ENCODE measurements at regions not wholly inside any gene's neighbourhood (a gene's known extent, or its start where the extent isn't known, plus 50 kb on each side); places are given as distances from the start of the nearest gene placed in this dataset.
"Not testable (repeated sequence)": the region's sequence is repeated elsewhere in the genome, so short reads cannot be mapped to it uniquely, and the experiment has no call there.

- no peaks in the 10 kb centered on the region for H3K9me3 ChIP-seq (ENCODE audit: control insufficient read depth, low read length)
- H3K9ac ChIP-seq (ENCODE audit: low read length): no peak overlapping the region
- no peak overlapping the region for H3K4me3 ChIP-seq (ENCODE audit: low read length)
- H3K36me3 ChIP-seq (ENCODE audit: control insufficient read depth, insufficient read depth, low read length): no peaks in the 10 kb centered on the region
- no peaks in the 10 kb centered on the region for H3K27me3 ChIP-seq (ENCODE audit: control insufficient read depth, insufficient read depth, low read length)
- no peaks in the 10 kb centered on the region for H3K4me1 ChIP-seq (ENCODE audit: control insufficient read depth, insufficient read depth, low read length)
Measured at GRCh38 chr5:163869581-163869980, 364.2 kb downstream of the MAT2B start.

DNA sequence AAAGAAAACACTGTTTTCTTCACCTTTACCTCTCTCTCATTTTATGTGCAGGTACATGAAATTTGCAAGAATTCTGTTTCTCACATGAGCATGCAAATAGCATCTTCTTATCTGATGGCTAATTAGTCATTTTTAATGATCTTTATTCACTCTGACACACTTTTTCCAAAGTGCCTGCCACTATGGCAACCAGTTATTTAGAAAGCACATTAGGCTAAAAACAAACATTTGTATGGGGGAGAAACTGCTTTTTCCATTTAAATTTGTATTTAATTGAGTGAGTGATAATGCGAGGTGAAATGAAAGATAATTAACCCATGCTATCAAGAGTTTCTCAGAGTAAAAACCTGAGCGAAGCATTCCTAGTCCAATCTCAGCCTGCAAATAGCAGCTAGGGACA, 365.0 kb downstream of the MAT2B start:
- H3K4me1 ChIP-seq (ENCODE audit: control insufficient read depth, insufficient read depth, low read length): no peaks in the 10 kb centered on the region
- H3K4me3 ChIP-seq (ENCODE audit: low read length): no peak overlapping the region
- no peaks in the 10 kb centered on the region for H3K36me3 ChIP-seq (ENCODE audit: control insufficient read depth, insufficient read depth, low read length)
- H3K9me3 ChIP-seq (ENCODE audit: control insufficient read depth, low read length): no peaks in the 10 kb centered on the region
- H3K9ac ChIP-seq (ENCODE audit: low read length): no peak overlapping the region
- no peaks in the 10 kb centered on the region for H3K27me3 ChIP-seq (ENCODE audit: control insufficient read depth, insufficient read depth, low read length)

GRCh38 chr5:163874431-163874830, 369.0 kb downstream of the MAT2B start:
- no peaks in the 10 kb centered on the region for H3K27me3 ChIP-seq (ENCODE audit: control insufficient read depth, insufficient read depth, low read length)
- no peaks in the 10 kb centered on the region for H3K36me3 ChIP-seq (ENCODE audit: control insufficient read depth, insufficient read depth, low read length)
- H3K4me1 ChIP-seq (ENCODE audit: control insufficient read depth, insufficient read depth, low read length): no peaks in the 10 kb centered on the region
- no peaks in the 10 kb centered on the region for H3K9me3 ChIP-seq (ENCODE audit: control insufficient read depth, low read length)
- H3K9ac ChIP-seq (ENCODE audit: low read length): no peak overlapping the region
- no peak overlapping the region for H3K4me3 ChIP-seq (ENCODE audit: low read length)

DNA sequence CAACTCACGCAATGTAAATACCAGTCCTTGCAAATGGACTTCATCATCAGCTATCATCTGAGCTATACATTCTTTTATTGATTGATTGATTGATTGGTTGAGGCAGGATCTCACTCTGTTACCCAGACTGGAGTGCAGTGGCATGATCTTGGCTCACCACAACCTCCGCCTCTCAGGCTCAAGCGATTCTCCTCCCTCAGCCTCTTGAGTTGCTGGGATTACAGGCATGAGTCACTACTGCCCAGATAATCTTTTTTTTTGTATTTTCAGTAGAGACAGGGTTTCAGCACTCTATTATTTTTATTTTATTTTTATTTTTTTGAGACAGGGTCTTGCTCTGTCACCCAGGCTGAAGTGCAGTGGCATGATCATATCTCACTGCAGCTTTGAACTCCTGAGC, 369.5 kb downstream of the MAT2B start:
- H3K4me3 ChIP-seq (ENCODE audit: low read length); H3K9me3 ChIP-seq (ENCODE audit: control insufficient read depth, low read length); H3K36me3 ChIP-seq (ENCODE audit: control insufficient read depth, insufficient read depth, low read length); H3K4me1 ChIP-seq (ENCODE audit: control insufficient read depth, insufficient read depth, low read length); H3K9ac ChIP-seq (ENCODE audit: low read length); H3K27me3 ChIP-seq (ENCODE audit: control insufficient read depth, insufficient read depth, low read length): not testable (repeated sequence)

DNA sequence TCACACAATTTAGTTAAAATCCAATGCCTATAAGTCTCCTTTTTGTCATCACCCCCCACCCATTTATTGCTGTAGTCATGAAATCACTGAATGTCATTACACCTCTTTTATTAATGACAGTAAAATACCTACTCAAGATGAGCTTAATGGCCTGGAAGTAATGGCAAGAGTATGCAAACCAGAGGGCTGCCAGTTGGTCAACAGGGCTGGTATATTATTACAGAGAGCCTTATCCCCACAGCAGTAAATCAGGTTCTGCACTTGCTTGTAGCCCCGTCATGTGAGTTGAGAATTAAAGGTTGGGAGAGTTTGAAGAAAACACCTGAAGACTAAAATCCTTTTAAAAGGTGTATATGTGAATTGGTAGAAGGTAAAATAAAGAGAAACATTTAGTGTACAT, 372.4 kb downstream of the MAT2B start:
- H3K9me3 ChIP-seq (ENCODE audit: control insufficient read depth, low read length): no peaks in the 10 kb centered on the region
- no peaks in the 10 kb centered on the region for H3K36me3 ChIP-seq (ENCODE audit: control insufficient read depth, insufficient read depth, low read length)
- H3K4me3 ChIP-seq (ENCODE audit: low read length): no peak overlapping the region
- H3K4me1 ChIP-seq (ENCODE audit: control insufficient read depth, insufficient read depth, low read length): no peaks in the 10 kb centered on the region
- no peak overlapping the region for H3K9ac ChIP-seq (ENCODE audit: low read length)
- H3K27me3 ChIP-seq (ENCODE audit: control insufficient read depth, insufficient read depth, low read length): no peaks in the 10 kb centered on the region

DNA sequence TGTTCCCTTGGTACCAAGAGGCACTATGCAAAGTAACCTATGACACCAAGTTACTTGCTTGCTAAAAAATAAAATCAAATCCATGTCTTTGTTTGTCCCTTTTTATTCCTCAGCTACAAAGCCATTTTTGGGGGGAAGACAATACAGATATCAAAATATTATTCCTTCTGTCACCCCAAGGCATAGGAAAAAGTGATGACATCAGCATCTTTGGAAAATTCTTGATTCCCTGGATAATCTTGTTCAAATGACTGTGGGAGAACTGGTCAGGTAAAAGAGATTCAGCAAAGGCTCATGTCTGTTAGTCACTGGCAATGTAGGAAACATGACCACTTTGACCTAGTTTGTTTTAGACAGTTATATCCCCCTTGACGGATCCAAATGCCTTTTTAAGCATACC, 373.1 kb downstream of the MAT2B start:
- Histone ChIP-seq H3K4me3 (ENCODE audit: low read length) (no peak overlapping the region), H3K9ac (ENCODE audit: low read length) (no peak overlapping the region), H3K4me1 (ENCODE audit: control insufficient read depth, insufficient read depth, low read length) (no peaks in the 10 kb centered on the region), H3K36me3 (ENCODE audit: control insufficient read depth, insufficient read depth, low read length) (no peaks in the 10 kb centered on the region), H3K27me3 (ENCODE audit: control insufficient read depth, insufficient read depth, low read length) (no peaks in the 10 kb centered on the region), H3K9me3 (ENCODE audit: control insufficient read depth, low read length) (no peaks in the 10 kb centered on the region)

- Histone ChIP-seq H3K4me1 (ENCODE audit: control insufficient read depth, insufficient read depth, low read length) (no peaks in the 10 kb centered on the region), H3K9me3 (ENCODE audit: control insufficient read depth, low read length) (no peaks in the 10 kb centered on the region), H3K9ac (ENCODE audit: low read length) (no peak overlapping the region), H3K27me3 (ENCODE audit: control insufficient read depth, insufficient read depth, low read length) (no peaks in the 10 kb centered on the region), H3K4me3 (ENCODE audit: low read length) (no peak overlapping the region), H3K36me3 (ENCODE audit: control insufficient read depth, insufficient read depth, low read length) (no peaks in the 10 kb centered on the region)
Measured at GRCh38 chr5:163880302-163880701, 374.9 kb downstream of the MAT2B start.

DNA sequence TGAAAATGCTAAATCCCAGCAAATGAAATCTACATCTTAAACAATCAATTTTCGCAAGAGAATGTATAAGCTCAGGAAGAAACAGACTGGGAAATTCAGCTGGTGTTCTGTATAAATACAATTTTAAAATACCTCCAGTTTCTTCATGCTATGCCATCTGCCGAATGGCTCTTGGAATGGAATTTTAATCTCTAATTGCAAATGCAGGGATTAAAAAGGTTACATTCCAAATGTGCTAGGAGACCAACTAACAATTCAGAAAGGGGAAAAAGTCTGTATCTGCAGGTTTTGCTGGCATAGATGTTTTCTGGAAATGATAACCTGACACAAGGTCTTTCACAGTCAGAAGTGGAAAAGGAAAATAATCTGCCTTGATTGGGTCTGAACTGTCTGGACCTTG, 379.7 kb downstream of the MAT2B start:
- H3K4me3 ChIP-seq (ENCODE audit: low read length): no peak overlapping the region
- no peaks in the 10 kb centered on the region for H3K36me3 ChIP-seq (ENCODE audit: control insufficient read depth, insufficient read depth, low read length)
- H3K9ac ChIP-seq (ENCODE audit: low read length): no peak overlapping the region
- H3K4me1 ChIP-seq (ENCODE audit: control insufficient read depth, insufficient read depth, low read length): no peaks in the 10 kb centered on the region
- no peaks in the 10 kb centered on the region for H3K9me3 ChIP-seq (ENCODE audit: control insufficient read depth, low read length)
- no peaks in the 10 kb centered on the region for H3K27me3 ChIP-seq (ENCODE audit: control insufficient read depth, insufficient read depth, low read length)

DNA sequence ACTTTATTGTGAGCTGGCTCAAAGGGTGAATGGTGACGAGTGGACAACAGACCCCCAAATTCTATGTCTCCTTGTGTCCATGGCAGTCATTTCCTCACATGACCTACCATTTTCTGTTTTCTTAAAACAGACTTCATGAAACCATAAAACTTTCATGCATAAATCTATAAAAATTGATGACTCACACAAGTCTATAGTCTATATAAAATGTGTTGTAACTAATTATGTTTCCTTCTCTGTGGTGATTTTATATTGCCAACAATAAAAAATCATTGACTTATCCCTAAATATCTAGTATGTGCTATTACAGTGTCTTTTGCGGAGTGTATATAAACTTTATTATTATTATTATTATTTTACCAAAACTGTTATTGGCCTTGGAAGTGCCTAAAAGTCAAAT, 382.4 kb downstream of the MAT2B start:
- Histone ChIP-seq H3K4me1 (ENCODE audit: control insufficient read depth, insufficient read depth, low read length) (no peaks in the 10 kb centered on the region), H3K9me3 (ENCODE audit: control insufficient read depth, low read length) (no peaks in the 10 kb centered on the region), H3K9ac (ENCODE audit: low read length) (no peak overlapping the region), H3K27me3 (ENCODE audit: control insufficient read depth, insufficient read depth, low read length) (no peaks in the 10 kb centered on the region), H3K36me3 (ENCODE audit: control insufficient read depth, insufficient read depth, low read length) (no peaks in the 10 kb centered on the region), H3K4me3 (ENCODE audit: low read length) (no peak overlapping the region)

GRCh38 chr5:163888366-163888765, 382.9 kb downstream of the MAT2B start:
- no peaks in the 10 kb centered on the region for H3K27me3 ChIP-seq (ENCODE audit: control insufficient read depth, insufficient read depth, low read length)
- H3K9me3 ChIP-seq (ENCODE audit: control insufficient read depth, low read length): no peaks in the 10 kb centered on the region
- no peak overlapping the region for H3K9ac ChIP-seq (ENCODE audit: low read length)
- no peak overlapping the region for H3K4me3 ChIP-seq (ENCODE audit: low read length)
- H3K4me1 ChIP-seq (ENCODE audit: control insufficient read depth, insufficient read depth, low read length): no peaks in the 10 kb centered on the region
- no peaks in the 10 kb centered on the region for H3K36me3 ChIP-seq (ENCODE audit: control insufficient read depth, insufficient read depth, low read length)

GRCh38 chr5:163889369-163889768, 383.9 kb downstream of the MAT2B start:
- H3K9me3 ChIP-seq (ENCODE audit: control insufficient read depth, low read length): no peaks in the 10 kb centered on the region
- no peak overlapping the region for H3K4me3 ChIP-seq (ENCODE audit: low read length)
- H3K36me3 ChIP-seq (ENCODE audit: control insufficient read depth, insufficient read depth, low read length): no peaks in the 10 kb centered on the region

DNA sequence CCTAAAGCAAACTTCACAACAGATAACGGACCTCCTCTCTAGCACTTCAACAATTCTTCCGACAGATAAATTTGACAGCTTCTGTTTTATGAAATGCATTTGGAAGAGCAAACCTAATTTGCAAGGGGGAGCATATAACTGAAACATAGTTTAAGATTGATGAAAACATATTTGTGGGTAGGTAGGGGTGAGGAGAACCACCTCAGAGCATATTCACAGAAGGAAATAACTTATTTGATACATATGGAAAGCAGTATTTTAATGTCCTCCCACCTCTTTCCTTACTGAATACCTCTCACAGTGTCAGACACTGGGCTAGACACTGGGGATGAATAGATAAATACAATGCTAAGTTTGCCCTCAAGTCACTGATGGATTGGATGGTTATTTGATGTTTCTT, 384.8 kb downstream of the MAT2B start:
- Histone ChIP-seq H3K9ac (ENCODE audit: low read length) (no peak overlapping the region), H3K4me3 (ENCODE audit: low read length) (no peak overlapping the region), H3K9me3 (ENCODE audit: control insufficient read depth, low read length) (no peaks in the 10 kb centered on the region), H3K36me3 (ENCODE audit: control insufficient read depth, insufficient read depth, low read length) (no peaks in the 10 kb centered on the region), H3K4me1 (ENCODE audit: control insufficient read depth, insufficient read depth, low read length) (no peaks in the 10 kb centered on the region), H3K27me3 (ENCODE audit: control insufficient read depth, insufficient read depth, low read length) (no peaks in the 10 kb centered on the region)

More at GRCh38 chr5:163889369-163889768, 383.9 kb downstream of the MAT2B start:
- H3K27me3 ChIP-seq (ENCODE audit: control insufficient read depth, insufficient read depth, low read length): no peaks in the 10 kb centered on the region
- H3K9ac ChIP-seq (ENCODE audit: low read length): no peak overlapping the region
- H3K4me1 ChIP-seq (ENCODE audit: control insufficient read depth, insufficient read depth, low read length): no peaks in the 10 kb centered on the region

DNA sequence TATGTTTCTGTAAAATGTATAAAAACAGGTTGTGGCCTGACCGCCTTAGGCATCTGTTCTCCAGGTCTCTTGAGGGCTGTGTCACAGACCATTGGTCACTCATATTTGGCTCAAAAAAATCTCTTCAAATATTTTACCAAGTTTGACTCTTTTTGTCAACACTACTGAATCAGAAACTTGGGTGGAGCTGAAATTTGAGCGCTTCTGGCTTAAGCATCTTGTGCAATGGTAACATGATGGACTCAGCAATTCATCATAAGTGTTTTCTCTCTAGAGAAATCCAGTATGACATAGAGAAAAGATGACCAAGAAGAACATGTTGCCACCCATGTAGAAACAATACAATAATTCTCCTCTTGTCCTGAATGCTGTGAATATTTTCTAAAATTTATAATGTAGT, 387.9 kb downstream of the MAT2B start:
- no peaks in the 10 kb centered on the region for H3K27me3 ChIP-seq (ENCODE audit: control insufficient read depth, insufficient read depth, low read length)
- no peaks in the 10 kb centered on the region for H3K4me1 ChIP-seq (ENCODE audit: control insufficient read depth, insufficient read depth, low read length)
- no peak overlapping the region for H3K9ac ChIP-seq (ENCODE audit: low read length)
- H3K9me3 ChIP-seq (ENCODE audit: control insufficient read depth, low read length): no peaks in the 10 kb centered on the region
- H3K36me3 ChIP-seq (ENCODE audit: control insufficient read depth, insufficient read depth, low read length): no peaks in the 10 kb centered on the region
- H3K4me3 ChIP-seq (ENCODE audit: low read length): no peak overlapping the region

All from mucosa of stomach (tissue), 1 donor.